Glutamatergic neuron (in vitro differentiated cells): ENCODE measurements at regions not wholly inside any gene's neighbourhood (a gene's known extent, or its start where the extent isn't known, plus 50 kb on each side); places are given as distances from the start of the nearest gene placed in this dataset.
"Not testable (repeated sequence)": the region's sequence is repeated elsewhere in the genome, so short reads cannot be mapped to it uniquely, and the experiment has no call there.

Experiments
- DNase-seq: peaks from one replicate; pipeline ENCODE4 v3.0.0; 2022
- H3K27ac Mint-ChIP-seq: one replicate; pipeline ENCODE4 v1.8.0; 2020; ENCODE audit warnings: mild to moderate bottlenecking, mixed read lengths, inconsistent platforms; ENCODE audit not compliant: unreplicated experiment
- H3K27me3 Mint-ChIP-seq: one replicate; pipeline ENCODE4 v1.8.0; 2020; ENCODE audit warnings: mild to moderate bottlenecking, moderate library complexity, mixed read lengths, inconsistent platforms; ENCODE audit not compliant: unreplicated experiment
- H3K36me3 Mint-ChIP-seq: one replicate; pipeline ENCODE4 v1.8.0; 2020; ENCODE audit warnings: mild to moderate bottlenecking, mixed read lengths, inconsistent platforms; ENCODE audit not compliant: unreplicated experiment
- H3K4me1 Mint-ChIP-seq: one replicate; pipeline ENCODE4 v1.8.0; 2020; ENCODE audit warnings: mild to moderate bottlenecking, low read depth, mixed read lengths, inconsistent platforms; ENCODE audit not compliant: unreplicated experiment
- H3K4me3 Mint-ChIP-seq: one replicate; pipeline ENCODE4 v1.8.0; 2020; ENCODE audit warnings: mild to moderate bottlenecking, mixed read lengths, inconsistent platforms; ENCODE audit not compliant: unreplicated experiment
- H3K9me3 Mint-ChIP-seq: one replicate; pipeline ENCODE4 v1.8.0; 2020; ENCODE audit warnings: mild to moderate bottlenecking, moderate library complexity, mixed read lengths, inconsistent platforms; ENCODE audit not compliant: unreplicated experiment
- TF ChIP-seq, protein P1 (sequence below): fragments of 200-600 bp; sonication (generic); IDR thresholded peaks from one replicate; pipeline ENCODE4 v1.5.0; 2021; ENCODE audit not compliant: partially characterized antibody, unreplicated experiment

GRCh38 chr6:1170794-1171193, 141.1 kb upstream of the FOXQ1 start:
- TF ChIP-seq, protein P1, sequence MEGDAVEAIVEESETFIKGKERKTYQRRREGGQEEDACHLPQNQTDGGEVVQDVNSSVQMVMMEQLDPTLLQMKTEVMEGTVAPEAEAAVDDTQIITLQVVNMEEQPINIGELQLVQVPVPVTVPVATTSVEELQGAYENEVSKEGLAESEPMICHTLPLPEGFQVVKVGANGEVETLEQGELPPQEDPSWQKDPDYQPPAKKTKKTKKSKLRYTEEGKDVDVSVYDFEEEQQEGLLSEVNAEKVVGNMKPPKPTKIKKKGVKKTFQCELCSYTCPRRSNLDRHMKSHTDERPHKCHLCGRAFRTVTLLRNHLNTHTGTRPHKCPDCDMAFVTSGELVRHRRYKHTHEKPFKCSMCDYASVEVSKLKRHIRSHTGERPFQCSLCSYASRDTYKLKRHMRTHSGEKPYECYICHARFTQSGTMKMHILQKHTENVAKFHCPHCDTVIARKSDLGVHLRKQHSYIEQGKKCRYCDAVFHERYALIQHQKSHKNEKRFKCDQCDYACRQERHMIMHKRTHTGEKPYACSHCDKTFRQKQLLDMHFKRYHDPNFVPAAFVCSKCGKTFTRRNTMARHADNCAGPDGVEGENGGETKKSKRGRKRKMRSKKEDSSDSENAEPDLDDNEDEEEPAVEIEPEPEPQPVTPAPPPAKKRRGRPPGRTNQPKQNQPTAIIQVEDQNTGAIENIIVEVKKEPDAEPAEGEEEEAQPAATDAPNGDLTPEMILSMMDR, result no peak
- H3K27ac Mint-ChIP-seq, result no peak overlapping the region
- no peaks in the 10 kb centered on the region for H3K27me3 Mint-ChIP-seq
- H3K4me3 Mint-ChIP-seq, result no peak overlapping the region
- H3K4me1 Mint-ChIP-seq, result no peaks in the 10 kb centered on the region
- DNase-seq, result no peak
- H3K9me3 Mint-ChIP-seq, result no peaks in the 10 kb centered on the region
- peaks cover 6% of the 10 kb centered on the region for H3K36me3 Mint-ChIP-seq

DNA sequence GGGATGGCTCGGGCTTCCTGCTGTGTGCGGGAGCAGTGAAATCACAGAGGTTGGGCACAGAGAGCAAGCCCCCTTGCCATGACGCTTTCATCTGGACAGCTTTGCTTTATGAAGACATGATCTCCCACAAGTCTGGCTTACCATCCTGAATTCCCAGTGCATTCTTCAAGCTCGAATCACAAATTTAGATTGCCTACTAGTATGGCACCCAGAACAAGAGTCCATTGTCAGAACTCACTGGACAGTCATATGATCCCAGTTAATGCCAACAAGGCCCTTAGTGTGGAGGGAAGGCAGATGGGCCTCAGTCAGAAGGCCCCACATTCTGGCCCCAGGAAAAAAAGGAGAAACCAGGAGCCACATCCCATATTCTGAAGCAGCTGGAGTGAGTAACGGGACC, 147.3 kb upstream of the FOXQ1 start:
- Mint-ChIP-seq H3K4me3 (no peak overlapping the region), H3K36me3 (peaks cover 5% of the 10 kb centered on the region), H3K9me3 (no peaks in the 10 kb centered on the region), H3K27me3 (no peaks in the 10 kb centered on the region), H3K27ac (no peak overlapping the region), H3K4me1 (peaks cover 6% of the 10 kb centered on the region)
- TF ChIP-seq, protein P1, result no peak
- DNase-seq, result no peak

DNA sequence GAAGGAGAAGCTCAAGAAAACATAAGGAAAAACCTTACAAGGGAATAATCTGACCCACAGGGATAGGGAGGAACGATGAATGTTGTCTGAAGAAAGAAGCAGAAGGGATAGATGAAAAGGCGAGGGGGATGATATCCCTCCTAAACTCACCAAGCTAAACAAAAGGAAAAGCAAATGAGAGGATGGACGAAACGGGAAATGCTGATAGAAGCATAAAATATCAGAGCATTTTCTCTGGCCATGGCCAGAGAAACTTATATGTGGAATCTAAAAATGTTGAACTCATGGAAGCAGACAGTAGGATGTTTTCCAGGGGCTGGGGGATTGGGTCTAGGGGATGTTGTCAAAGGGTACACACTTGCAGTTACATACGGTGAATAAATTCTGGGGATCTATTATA, 148.4 kb upstream of the FOXQ1 start:
- H3K4me3 Mint-ChIP-seq, result no peak overlapping the region
- peaks cover 6% of the 10 kb centered on the region for H3K4me1 Mint-ChIP-seq
- H3K36me3 Mint-ChIP-seq, result no peaks in the 10 kb centered on the region

DNA sequence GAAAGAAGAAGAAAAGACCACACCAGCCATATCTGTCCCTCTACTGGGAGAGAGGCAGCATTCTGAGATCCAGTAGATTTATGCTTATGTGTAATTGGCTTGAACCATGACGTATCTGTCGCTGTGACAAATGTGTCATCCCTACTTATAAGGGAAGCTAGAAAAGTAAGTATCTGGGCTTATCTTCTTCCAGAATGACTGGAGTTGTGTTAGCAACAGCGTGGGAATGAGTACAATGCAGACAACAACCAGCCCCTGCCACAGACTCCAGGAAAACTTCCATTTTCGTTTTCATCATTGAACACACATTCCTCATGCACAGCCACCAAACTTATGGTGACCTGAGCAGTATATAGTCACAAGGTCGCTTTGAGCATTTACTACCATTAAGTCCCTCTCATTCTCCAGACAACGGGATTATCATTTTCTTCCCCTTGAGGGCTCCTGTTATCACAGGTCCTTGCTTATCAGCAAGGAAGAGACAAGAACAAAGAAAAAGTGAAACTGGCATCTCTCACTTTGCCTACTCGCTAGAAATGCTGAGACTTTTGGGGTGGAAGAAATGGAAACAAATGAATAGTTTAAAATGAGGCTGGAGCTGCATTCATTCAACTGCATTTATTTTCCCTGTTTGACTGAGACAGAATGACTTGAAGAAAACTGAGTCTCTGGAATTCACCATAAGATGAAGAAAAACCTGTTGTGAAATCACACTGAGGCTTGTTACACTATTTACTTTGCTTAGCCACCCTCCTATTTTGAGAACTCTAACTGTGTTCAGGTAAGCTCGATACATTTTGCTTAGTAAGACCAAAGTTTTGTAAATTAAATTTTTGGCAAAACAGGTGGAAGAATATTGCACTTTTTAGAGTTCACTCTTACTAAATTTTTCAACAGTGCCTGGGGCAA, 149.3 kb upstream of the FOXQ1 start:
- H3K27me3 Mint-ChIP-seq, result no peaks in the 10 kb centered on the region
- peaks cover 5% of the 10 kb centered on the region for H3K36me3 Mint-ChIP-seq

More for the DNA sequence above, 148.4 kb upstream of the FOXQ1 start:
- Mint-ChIP-seq H3K27me3 (no peaks in the 10 kb centered on the region), H3K9me3 (no peaks in the 10 kb centered on the region), H3K27ac (no peak overlapping the region)
- DNase-seq, result no peak
- TF ChIP-seq, protein P1, result no peak

DNA sequence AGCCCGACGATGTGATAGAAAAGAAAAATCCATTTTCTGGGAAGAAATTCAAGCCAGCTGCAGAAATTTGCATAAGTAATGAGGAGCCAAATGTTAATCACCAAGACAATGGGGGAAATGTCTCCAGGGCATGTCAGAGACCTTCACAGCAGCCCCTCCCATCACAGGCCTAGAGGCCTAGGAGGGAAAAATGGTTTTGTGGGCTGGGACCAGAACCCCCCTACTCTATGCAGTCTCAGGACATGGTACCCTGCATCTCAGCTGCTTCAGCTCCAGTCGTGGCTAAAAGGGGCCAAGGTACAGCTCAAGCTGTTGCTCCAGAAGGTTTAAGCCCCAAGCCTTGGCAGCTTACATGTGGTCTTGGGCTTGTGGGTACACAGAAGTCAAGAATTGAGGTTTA, 155.5 kb upstream of the FOXQ1 start:
- H3K4me3 Mint-ChIP-seq, DNase-seq, H3K27ac Mint-ChIP-seq, H3K27me3 Mint-ChIP-seq, H3K4me1 Mint-ChIP-seq, H3K9me3 Mint-ChIP-seq: not testable (repeated sequence)
- H3K36me3 Mint-ChIP-seq, result peaks cover 21% of the 10 kb centered on the region

More for the DNA sequence above, 149.3 kb upstream of the FOXQ1 start:
- Mint-ChIP-seq H3K4me1 (peaks cover 6% of the 10 kb centered on the region), H3K9me3 (peaks cover 1% of the 10 kb centered on the region), H3K27ac (no peak overlapping the region), H3K4me3 (no peak overlapping the region)
- no peak for DNase-seq
- TF ChIP-seq, protein P1, result no peak
